NT2/D1 (cell line): ENCODE measurements at regions not wholly inside any gene's neighbourhood (a gene's known extent, or its start where the extent isn't known, plus 50 kb on each side); places are given as distances from the start of the nearest gene placed in this dataset.

Experiments used
- DNase-seq: peaks from one replicate; pipeline ENCODE4 v3.0.0-alpha.2; 2011; ENCODE audit warnings: low read depth, low spot score
- H3K27me3 ChIP-seq: 2 replicates; pipeline ENCODE4 v1.6.0; 2011; ENCODE audit warnings: mild to moderate bottlenecking; ENCODE audit not compliant: insufficient read length, insufficient read depth
- H3K36me3 ChIP-seq: 2 replicates; pipeline ENCODE4 v1.6.1; 2011; ENCODE audit warnings: mild to moderate bottlenecking, low read length, mixed read lengths; ENCODE audit not compliant: insufficient read depth, insufficient read length
- H3K4me1 ChIP-seq: 2 replicates; pipeline ENCODE4 v1.5.1; 2011; ENCODE audit not compliant: insufficient read depth, insufficient read length
- H3K4me3 ChIP-seq: 2 replicates; pipeline ENCODE4 v1.5.1; 2011; ENCODE audit warnings: low read depth; ENCODE audit not compliant: insufficient read length
- H3K9ac ChIP-seq: 2 replicates; pipeline ENCODE4 v1.6.0; 2011; ENCODE audit warnings: low read depth; ENCODE audit not compliant: insufficient read length
- H3K9me3 ChIP-seq: 2 replicates; pipeline ENCODE4 v1.5.1; 2011; ENCODE audit warnings: mild to moderate bottlenecking, low read length; ENCODE audit not compliant: insufficient read depth
- SUZ12 ChIP-seq: IDR thresholded peaks from 2 replicates; pipeline ENCODE4 v1.6.1; 2011; ENCODE audit not compliant: insufficient read length, insufficient read depth; ENCODE audit errors: extremely low read depth
- YY1 ChIP-seq: IDR thresholded peaks from 2 replicates; pipeline ENCODE4 v1.6.1; 2011; ENCODE audit not compliant: insufficient read length, insufficient read depth
- ZNF274 ChIP-seq: IDR thresholded peaks from 2 replicates; pipeline ENCODE4 v1.6.1; 2011; ENCODE audit warnings: mild to moderate bottlenecking, low read depth, low read length

DNA sequence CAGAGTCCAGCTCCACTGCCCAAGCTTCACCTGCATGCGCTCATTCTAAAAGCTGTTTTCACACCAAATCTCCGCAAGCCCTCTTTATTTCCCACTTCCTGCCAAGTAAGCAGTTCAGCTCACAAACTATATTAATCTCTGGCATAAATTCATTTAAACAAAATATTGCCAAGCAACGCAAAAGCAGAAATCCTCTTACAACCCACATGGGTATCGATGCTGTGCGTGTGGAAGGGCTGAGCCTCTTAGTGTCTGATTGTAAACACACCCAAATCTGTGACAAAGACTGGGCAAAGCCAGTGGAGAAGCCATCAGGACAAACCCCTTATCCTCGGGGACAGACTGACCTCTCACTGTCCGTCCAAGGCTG is 124.3 kb upstream of the ATP2B2 start:
- Histone ChIP-seq H3K9ac (no peak overlapping the region), H3K4me3 (no peak overlapping the region), H3K9me3 (no peaks in the 10 kb centered on the region), H3K27me3 (no peaks in the 10 kb centered on the region), H3K36me3 (no peaks in the 10 kb centered on the region), H3K4me1 (peaks cover 7% of the 10 kb centered on the region)
- TF ChIP-seq YY1 (no peak), SUZ12 (no peak), ZNF274 (no peak)
- DNase-seq = no peak

DNA sequence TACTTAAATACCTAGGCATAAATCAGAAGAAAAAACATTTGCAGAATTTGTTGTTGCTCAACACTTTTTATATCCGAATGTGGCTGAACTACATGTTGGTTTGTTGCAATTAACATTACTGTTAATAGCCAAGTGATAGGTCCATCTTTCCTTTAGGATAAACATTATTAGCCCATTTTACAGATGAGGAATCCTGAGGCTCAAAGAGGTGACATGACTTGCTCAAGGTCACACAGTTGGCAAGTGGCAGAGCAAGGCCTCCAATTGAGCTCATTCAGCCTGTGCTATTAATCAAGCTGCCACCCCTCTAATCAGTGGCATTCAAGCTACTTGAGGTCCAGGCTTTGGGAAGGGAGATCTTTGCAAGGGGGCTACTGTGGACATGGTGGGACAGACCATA is 125.8 kb upstream of the ATP2B2 start:
- H3K36me3 ChIP-seq = no peaks in the 10 kb centered on the region
- H3K9ac ChIP-seq = no peak overlapping the region
- H3K9me3 ChIP-seq = no peaks in the 10 kb centered on the region
- no peaks in the 10 kb centered on the region for H3K27me3 ChIP-seq
- TF ChIP-seq SUZ12 (no peak), ZNF274 (no peak), YY1 (no peak)
- DNase-seq = no peak
- peaks cover 14% of the 10 kb centered on the region for H3K4me1 ChIP-seq
- no peak overlapping the region for H3K4me3 ChIP-seq

DNA sequence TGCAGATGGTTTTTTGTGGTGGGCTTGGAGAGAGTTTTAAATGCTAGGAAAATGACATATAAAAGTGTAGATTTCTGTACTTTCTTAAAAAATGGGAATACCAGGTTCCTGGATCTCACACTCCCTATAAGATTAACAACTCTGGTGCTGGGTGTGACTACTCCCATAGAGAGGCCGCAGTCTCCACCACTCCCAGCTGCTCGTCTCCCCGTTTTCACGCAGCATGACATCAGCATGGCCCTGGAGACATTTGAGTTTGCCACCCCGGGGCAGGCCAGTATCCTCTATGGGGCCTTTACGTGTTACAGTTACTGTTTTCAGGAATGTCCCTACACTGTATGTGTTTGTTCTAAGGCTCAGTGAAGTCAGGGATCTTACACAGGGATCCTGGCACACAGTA is 126.7 kb upstream of the ATP2B2 start:
- no peak for DNase-seq
- H3K4me3 ChIP-seq = no peak overlapping the region
- TF ChIP-seq YY1 = no peak
- TF ChIP-seq ZNF274 = no peak
- no peak for TF ChIP-seq SUZ12
- H3K4me1 ChIP-seq = peaks cover 14% of the 10 kb centered on the region
- H3K36me3 ChIP-seq = no peaks in the 10 kb centered on the region
- no peaks in the 10 kb centered on the region for H3K27me3 ChIP-seq
- H3K9me3 ChIP-seq = no peaks in the 10 kb centered on the region
- no peak overlapping the region for H3K9ac ChIP-seq

DNA sequence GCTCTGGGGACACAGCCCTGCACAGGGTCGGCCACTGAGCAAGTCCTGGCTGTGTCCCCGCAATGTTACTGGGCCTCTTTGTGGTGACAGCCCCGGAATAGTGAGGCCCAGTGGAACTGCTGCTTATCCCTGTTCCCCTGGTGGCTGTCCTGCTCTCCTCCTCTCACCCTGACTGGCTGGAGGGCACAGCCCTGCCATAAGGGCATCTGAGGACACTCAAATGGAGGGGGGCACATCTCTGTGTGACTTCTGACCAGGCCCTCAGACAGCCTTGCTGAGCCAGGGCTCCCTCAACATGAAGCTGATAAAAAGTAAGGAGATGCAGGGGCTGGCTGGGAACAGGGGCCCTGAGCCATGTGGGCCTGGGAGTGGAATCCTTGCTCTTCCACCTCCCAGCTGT is 127.4 kb upstream of the ATP2B2 start:
- no peak for TF ChIP-seq SUZ12
- no peak for TF ChIP-seq YY1
- TF ChIP-seq ZNF274 = no peak
- peaks cover 14% of the 10 kb centered on the region for H3K4me1 ChIP-seq
- peaks cover 5% of the 10 kb centered on the region for H3K9me3 ChIP-seq
- H3K4me3 ChIP-seq = no peak overlapping the region
- DNase-seq = no peak
- no peaks in the 10 kb centered on the region for H3K27me3 ChIP-seq
- H3K36me3 ChIP-seq = no peaks in the 10 kb centered on the region
- no peak overlapping the region for H3K9ac ChIP-seq

DNA sequence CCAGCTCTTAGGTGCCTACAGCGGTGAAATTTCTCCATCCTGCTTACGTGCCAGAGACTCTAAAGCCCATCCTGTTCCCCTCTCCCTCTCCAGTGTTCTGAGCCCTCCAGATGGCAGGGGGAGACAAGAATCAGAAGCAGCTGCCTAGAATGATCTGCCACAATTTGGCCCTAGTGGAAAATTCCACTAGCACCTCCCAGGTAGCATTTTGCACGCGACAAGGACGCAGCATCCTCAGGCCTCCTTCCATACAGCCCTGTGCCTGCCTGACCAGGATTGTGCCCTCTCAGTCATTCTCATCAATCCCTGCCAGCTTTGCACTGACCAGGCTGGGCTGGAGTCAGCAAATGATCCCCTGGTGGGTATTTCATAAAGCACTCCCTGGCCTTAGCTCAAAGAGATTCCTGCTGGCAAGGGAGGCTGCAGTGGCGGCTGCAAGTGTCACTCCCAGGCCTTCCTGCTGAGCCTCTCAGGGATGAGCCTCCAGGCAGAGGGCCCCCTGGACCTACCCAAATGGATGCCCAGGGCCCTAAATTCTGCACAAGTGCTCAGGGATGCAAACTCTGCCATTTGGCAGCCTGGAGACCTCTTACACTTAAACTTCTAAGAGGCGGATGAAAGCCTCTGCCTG is 130.2 kb upstream of the ATP2B2 start:
- Histone ChIP-seq H3K27me3 (no peaks in the 10 kb centered on the region), H3K36me3 (no peaks in the 10 kb centered on the region)
- no peak for TF ChIP-seq ZNF274
- no peak for TF ChIP-seq SUZ12
- no peak for TF ChIP-seq YY1

GRCh38 chr3:10637342-10637741 is 132.0 kb upstream of the ATP2B2 start:
- DNase-seq = no peak
- no peak overlapping the region for H3K4me3 ChIP-seq
- peaks cover 4% of the 10 kb centered on the region for H3K27me3 ChIP-seq
- H3K9me3 ChIP-seq = peaks cover 6% of the 10 kb centered on the region
- H3K36me3 ChIP-seq = no peaks in the 10 kb centered on the region
- peaks cover 7% of the 10 kb centered on the region for H3K4me1 ChIP-seq
- H3K9ac ChIP-seq = no peak overlapping the region
- no peak for TF ChIP-seq YY1
- no peak for TF ChIP-seq SUZ12
- no peak for TF ChIP-seq ZNF274

More for the DNA sequence above, 130.2 kb upstream of the ATP2B2 start:
- Histone ChIP-seq H3K4me1 (peaks cover 7% of the 10 kb centered on the region), H3K4me3 (no peak overlapping the region), H3K9ac (no peak overlapping the region), H3K9me3 (peaks cover 6% of the 10 kb centered on the region)
- DNase-seq = no peak

DNA sequence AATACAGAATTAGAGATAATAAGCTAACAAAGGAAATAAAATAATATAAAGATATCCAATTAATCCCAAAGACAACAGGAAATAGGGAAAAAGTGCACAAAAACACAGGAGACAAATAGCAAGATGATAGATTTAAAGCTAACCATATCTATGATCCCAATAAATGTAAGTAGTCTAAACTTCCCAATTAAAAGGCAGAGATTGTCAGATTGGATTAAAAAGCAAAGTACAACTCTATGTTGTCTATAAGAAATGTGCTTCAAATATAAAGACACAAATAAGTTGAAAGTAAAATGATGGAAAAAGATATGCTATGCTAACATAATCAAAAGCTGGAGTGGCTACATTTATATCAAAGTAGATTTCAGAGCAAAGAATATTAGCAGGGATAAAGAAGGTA is 133.1 kb upstream of the ATP2B2 start:
- no peaks in the 10 kb centered on the region for H3K36me3 ChIP-seq

More for the DNA sequence above, 133.1 kb upstream of the ATP2B2 start:
- H3K4me3 ChIP-seq = no peak overlapping the region
- no peak overlapping the region for H3K9ac ChIP-seq
- peaks cover 4% of the 10 kb centered on the region for H3K27me3 ChIP-seq
- no peak for TF ChIP-seq YY1
- no peak for TF ChIP-seq SUZ12
- TF ChIP-seq ZNF274 = no peak
- DNase-seq = no peak
- peaks cover 6% of the 10 kb centered on the region for H3K9me3 ChIP-seq
- H3K4me1 ChIP-seq = peaks cover 7% of the 10 kb centered on the region
